Liver (tissue), 8 donors: ENCODE measurements at regions not wholly inside any gene's neighbourhood (a gene's known extent, or its start where the extent isn't known, plus 50 kb on each side); places are given as distances from the start of the nearest gene placed in this dataset.

Experiments
- DNase-seq: peaks from one replicate; pipeline ENCODE4 v3.0.0-alpha.2; 2017; ENCODE audit warnings: low spot score
- H3K27ac ChIP-seq, 2 donors: one replicate each; pipeline ENCODE4 v1.7.0; 2013; ENCODE audit warnings: inconsistent platforms in 2 of 2, low read length in 2 of 2, control low read depth in 1 of 2, low read depth in 1 of 2, mild to moderate bottlenecking in 1 of 2
- H3K27me3 ChIP-seq, 4 donors: one replicate each; pipeline versions ENCODE4 v1.6.1 to v1.7.0; 2013; ENCODE audit warnings: low read length in 3 of 4, inconsistent platforms in 1 of 4, mild to moderate bottlenecking in 1 of 4, moderate library complexity in 1 of 4; ENCODE audit not compliant: control insufficient read depth in 4 of 4, insufficient read depth in 4 of 4
- H3K36me3 ChIP-seq, 4 donors: one replicate each; pipeline versions ENCODE4 v1.6.1 to v1.7.0; 2013; ENCODE audit warnings: low read length in 3 of 4, mild to moderate bottlenecking in 3 of 4, low read depth in 1 of 4, moderate library complexity in 1 of 4; ENCODE audit not compliant: control insufficient read depth in 4 of 4, insufficient read depth in 3 of 4
- H3K4me1 ChIP-seq, 4 donors: one replicate each; pipeline versions ENCODE4 v1.6.1 to v1.7.0; 2013; ENCODE audit warnings: low read length in 3 of 4, mild to moderate bottlenecking in 3 of 4, moderate library complexity in 1 of 4; ENCODE audit not compliant: control insufficient read depth in 4 of 4, insufficient read depth in 4 of 4
- H3K4me3 ChIP-seq, 3 donors: one replicate each; pipeline versions ENCODE4 v1.6.1 to v1.7.0; 2013; ENCODE audit warnings: low read length in 3 of 3, control low read depth in 1 of 3, low read depth in 1 of 3, mild to moderate bottlenecking in 1 of 3
- H3K9ac ChIP-seq, 2 donors: one replicate each; pipeline ENCODE4 v1.7.0; 2013; ENCODE audit warnings: low read length in 2 of 2, mild to moderate bottlenecking in 2 of 2, moderate library complexity in 2 of 2, control low read depth in 1 of 2, low read depth in 1 of 2
- H3K9me3 ChIP-seq, 4 donors: one replicate each; pipeline versions ENCODE4 v1.6.1 to v1.7.0; 2013; ENCODE audit warnings: low read length in 3 of 4; ENCODE audit not compliant: control insufficient read depth in 4 of 4
- ATF3 ChIP-seq: IDR thresholded peaks from 2 replicates; pipeline ENCODE4 v1.6.1; 2016; ENCODE audit warnings: antibody characterized with exemption
- CTCF ChIP-seq: fragments of 150-350 bp; IDR thresholded peaks from 2 replicates; pipeline ENCODE4 v1.5.1; 2017; ENCODE audit warnings: improper control_type of control experiment, low read depth, low read length; ENCODE audit not compliant: missing input control
- EGR1 ChIP-seq, 2 donors: IDR thresholded peaks; 2 replicates each; pipeline ENCODE4 v1.6.1; 2016 to 2018; ENCODE audit warnings: antibody characterized with exemption in 2 of 2, low read depth in 2 of 2
- FOXA1 ChIP-seq: IDR thresholded peaks from 2 replicates; pipeline ENCODE4 v1.6.1; 2016; ENCODE audit warnings: antibody characterized with exemption
- FOXA2 ChIP-seq: IDR thresholded peaks from 2 replicates; pipeline ENCODE4 v1.6.1; 2016; ENCODE audit warnings: antibody characterized with exemption
- GABPA ChIP-seq, 2 donors: IDR thresholded peaks in 1 of 2; conservative IDR thresholded peaks in 1 of 2; 2 replicates each; pipeline ENCODE4 v1.6.1; 2016; ENCODE audit warnings: antibody characterized with exemption in 2 of 2, mild to moderate bottlenecking in 1 of 2, moderate library complexity in 1 of 2
- HNF4A ChIP-seq, 2 donors: conservative IDR thresholded peaks; 2 replicates each; pipeline ENCODE4 v1.6.1; 2016; ENCODE audit warnings: antibody characterized with exemption in 2 of 2, mild to moderate bottlenecking in 2 of 2
- HNF4G ChIP-seq: IDR thresholded peaks from 2 replicates; pipeline ENCODE4 v1.6.1; 2016; ENCODE audit warnings: antibody characterized with exemption
- JUND ChIP-seq, 2 donors: IDR thresholded peaks; 2 replicates each; pipeline ENCODE4 v1.6.1; 2016; ENCODE audit warnings: antibody characterized with exemption in 2 of 2
- MAX ChIP-seq: IDR thresholded peaks from 2 replicates; pipeline ENCODE4 v1.6.1; 2016; ENCODE audit warnings: antibody characterized with exemption
- NR2F2 ChIP-seq: IDR thresholded peaks from 2 replicates; pipeline ENCODE4 v1.6.1; 2016; ENCODE audit warnings: antibody characterized with exemption
- RAD21 ChIP-seq, 2 donors: IDR thresholded peaks; 2 replicates each; pipeline ENCODE4 v1.6.1; 2016; ENCODE audit warnings: antibody characterized with exemption in 2 of 2, mild to moderate bottlenecking in 2 of 2
- REST ChIP-seq: IDR thresholded peaks from 2 replicates; pipeline ENCODE4 v1.6.1; 2016; ENCODE audit warnings: antibody characterized with exemption, mild to moderate bottlenecking
- RXRA ChIP-seq, 2 donors: IDR thresholded peaks; 2 replicates each; pipeline ENCODE4 v1.6.1; 2017 to 2018; ENCODE audit warnings: antibody characterized with exemption in 2 of 2, mild to moderate bottlenecking in 1 of 2
- SP1 ChIP-seq: IDR thresholded peaks from 2 replicates; pipeline ENCODE4 v1.6.1; 2018; ENCODE audit warnings: antibody characterized with exemption, mild to moderate bottlenecking
- TAF1 ChIP-seq: conservative IDR thresholded peaks from 2 replicates; pipeline ENCODE4 v1.6.1; 2016; ENCODE audit warnings: antibody characterized with exemption, mild to moderate bottlenecking
- YY1 ChIP-seq: IDR thresholded peaks from 2 replicates; pipeline ENCODE4 v1.6.1; 2016; ENCODE audit warnings: antibody characterized with exemption, mild to moderate bottlenecking
- ZBTB33 ChIP-seq: IDR thresholded peaks from 2 replicates; pipeline ENCODE4 v1.6.1; 2016; ENCODE audit warnings: antibody characterized with exemption
- WGBS: extraction: QIAGEN DNeasy Blood & Tissue Kit; methylation state at CpG from one replicate; pipeline ENCODE4 v1.1.7; 2013; 5-methylcytosine and 5-hydroxymethylcytosine counted together
- donor health status: healthy.
- donor health status: healthy.
- donor health status: healthy.
- donor health status: healthy.
- donor health status: healthy.

- TF ChIP-seq REST, result no peak
- no peak for TF ChIP-seq TAF1
- TF ChIP-seq HNF4G, result no peak
- TF ChIP-seq RAD21 (IDR thresholded peaks at IDR 0.05), result no peak
- no peak for TF ChIP-seq EGR1 (IDR thresholded peaks at IDR 0.05; ENCODE audit: low read depth in 2 of 2)
- no peak for TF ChIP-seq GABPA (IDR thresholded peaks at IDR 0.05 in 1 of 2, conservative IDR thresholded peaks at IDR 0.05 in 1 of 2)
Measured at GRCh38 chr1:101428562-101428961, 191.7 kb downstream of the S1PR1 start (continued).

- H3K9me3 ChIP-seq, result no peaks in the 10 kb centered on the region
- WGBS, result 71% methylated on average over 4 of the region's 4 CpGs
- no peak overlapping the region for H3K27ac ChIP-seq
- DNase-seq, result no peak
- H3K9ac ChIP-seq, result no peak overlapping the region
- H3K36me3 ChIP-seq, result no peaks in the 10 kb centered on the region
- no peaks in the 10 kb centered on the region for H3K4me1 ChIP-seq
- no peak overlapping the region for H3K4me3 ChIP-seq
- TF ChIP-seq JUND (IDR thresholded peaks at IDR 0.05) (no peak), YY1 (no peak), EGR1 (IDR thresholded peaks at IDR 0.05; ENCODE audit: low read depth in 2 of 2) (no peak), GABPA (IDR thresholded peaks at IDR 0.05 in 1 of 2, conservative IDR thresholded peaks at IDR 0.05 in 1 of 2) (no peak), CTCF (no peak), REST (no peak), MAX (no peak), ZBTB33 (no peak), RAD21 (IDR thresholded peaks at IDR 0.05) (no peak), SP1 (no peak), FOXA1 (no peak), TAF1 (no peak), HNF4G (no peak), RXRA (IDR thresholded peaks at IDR 0.05) (no peak), FOXA2 (no peak), NR2F2 (no peak), ATF3 (no peak), HNF4A (conservative IDR thresholded peaks at IDR 0.05) (no peak)
- peaks cover 0 to 3% (median 0%) of the 10 kb centered on the region in 4 donors for H3K27me3 ChIP-seq
Measured at GRCh38 chr1:101431956-101432510, 195.2 kb downstream of the S1PR1 start.
